Muscle of leg (tissue), 3 donors: ENCODE measurements at regions not wholly inside any gene's neighbourhood (a gene's known extent, or its start where the extent isn't known, plus 50 kb on each side); places are given as distances from the start of the nearest gene placed in this dataset.

Experiments
- DNase-seq: peaks from one replicate; pipeline ENCODE4 v3.0.0; 2013
- H3K27ac ChIP-seq: one replicate; pipeline ENCODE4 v1.5.1; 2013; ENCODE audit warnings: mild to moderate bottlenecking, low read length, control low read depth
- H3K27me3 ChIP-seq: one replicate; pipeline ENCODE4 v1.6.1; 2013; ENCODE audit warnings: low read length; ENCODE audit not compliant: control insufficient read depth, insufficient read depth
- H3K36me3 ChIP-seq: one replicate; pipeline ENCODE4 v1.6.1; 2013; ENCODE audit warnings: low read length; ENCODE audit not compliant: control insufficient read depth, insufficient read depth
- H3K4me1 ChIP-seq: one replicate; pipeline ENCODE4 v1.6.1; 2013; ENCODE audit warnings: low read length; ENCODE audit not compliant: control insufficient read depth, insufficient read depth
- H3K4me3 ChIP-seq: one replicate; pipeline ENCODE4 v1.5.1; 2013; ENCODE audit warnings: low read length, control low read depth
- H3K9me3 ChIP-seq: replicated peaks from 2 replicates; pipeline ENCODE4 v1.6.1; 2013; ENCODE audit warnings: low read depth, low read length; ENCODE audit not compliant: control insufficient read depth
- WGBS: methylation state at CpG from one replicate; pipeline ENCODE4 v1.1.5; 2013; ENCODE audit warnings: missing lambda C conversion rate; ENCODE audit not compliant: insufficient coverage; 5-methylcytosine and 5-hydroxymethylcytosine counted together

GRCh38 chr1:102365071-102365470 lies 368.3 kb upstream of the OLFM3 start:
- Histone ChIP-seq H3K27ac (no peak overlapping the region), H3K27me3 (no peaks in the 10 kb centered on the region), H3K36me3 (no peaks in the 10 kb centered on the region), H3K9me3 (no peaks in the 10 kb centered on the region), H3K4me1 (no peaks in the 10 kb centered on the region), H3K4me3 (no peak overlapping the region)
- no CpG with 5 or more reads among the region's 3 CpGs for WGBS
- no peak for DNase-seq

GRCh38 chr1:102336602-102337001 lies 339.9 kb upstream of the OLFM3 start:
- no peaks in the 10 kb centered on the region for H3K9me3 ChIP-seq
- no peaks in the 10 kb centered on the region for H3K4me1 ChIP-seq
- WGBS, result no CpG with 5 or more reads among the region's 5 CpGs
- DNase-seq, result no peak
- H3K36me3 ChIP-seq, result no peaks in the 10 kb centered on the region
- H3K27ac ChIP-seq, result no peak overlapping the region
- no peaks in the 10 kb centered on the region for H3K27me3 ChIP-seq
- no peak overlapping the region for H3K4me3 ChIP-seq

GRCh38 chr1:102318104-102318806 lies 321.5 kb upstream of the OLFM3 start:
- no CpG with 5 or more reads among the region's 4 CpGs for WGBS
- H3K9me3 ChIP-seq, result peaks cover 2% of the 10 kb centered on the region
- DNase-seq, result no peak
- H3K4me1 ChIP-seq, result no peaks in the 10 kb centered on the region
- no peaks in the 10 kb centered on the region for H3K27me3 ChIP-seq
- no peaks in the 10 kb centered on the region for H3K36me3 ChIP-seq
- no peak overlapping the region for H3K27ac ChIP-seq
- no peak overlapping the region for H3K4me3 ChIP-seq

GRCh38 chr1:102315096-102315495 lies 318.4 kb upstream of the OLFM3 start:
- no peak for DNase-seq
- Histone ChIP-seq H3K4me3 (no peak overlapping the region), H3K36me3 (no peaks in the 10 kb centered on the region), H3K27me3 (no peaks in the 10 kb centered on the region), H3K27ac (no peak overlapping the region), H3K9me3 (peaks cover 2% of the 10 kb centered on the region), H3K4me1 (no peaks in the 10 kb centered on the region)

- Histone ChIP-seq H3K27ac (no peak overlapping the region), H3K36me3 (no peaks in the 10 kb centered on the region), H3K4me1 (no peaks in the 10 kb centered on the region), H3K4me3 (no peak overlapping the region), H3K27me3 (no peaks in the 10 kb centered on the region), H3K9me3 (peaks cover 6% of the 10 kb centered on the region)
- no peak for DNase-seq
- WGBS, result 100% methylated on average over 1 of the region's 3 CpGs
Measured at GRCh38 chr1:102296116-102296515, 299.4 kb upstream of the OLFM3 start.

- Histone ChIP-seq H3K27ac (no peak overlapping the region), H3K27me3 (no peaks in the 10 kb centered on the region), H3K4me1 (no peaks in the 10 kb centered on the region), H3K4me3 (no peak overlapping the region), H3K9me3 (peaks cover 2% of the 10 kb centered on the region), H3K36me3 (no peaks in the 10 kb centered on the region)
- WGBS, result no CpG with 5 or more reads among the region's 1 CpG
- no peak for DNase-seq
Measured at GRCh38 chr1:102282955-102283354, 286.2 kb upstream of the OLFM3 start.

GRCh38 chr1:102262994-102263393 lies 266.3 kb upstream of the OLFM3 start:
- Histone ChIP-seq H3K27ac (no peak overlapping the region), H3K9me3 (peaks cover 3% of the 10 kb centered on the region), H3K36me3 (no peaks in the 10 kb centered on the region), H3K4me1 (no peaks in the 10 kb centered on the region), H3K4me3 (no peak overlapping the region), H3K27me3 (no peaks in the 10 kb centered on the region)
- peak; percentile 0 for DNase-seq

GRCh38 chr1:102252731-102253505 lies 256.2 kb upstream of the OLFM3 start:
- no peaks in the 10 kb centered on the region for H3K4me1 ChIP-seq
- whole genome bisulfite sequencing, result 75% methylated on average over 1 of the region's 4 CpGs
- H3K4me3 ChIP-seq, result no peak overlapping the region
- H3K36me3 ChIP-seq, result no peaks in the 10 kb centered on the region
- DNase-seq, result peak; percentile 0
- no peaks in the 10 kb centered on the region for H3K9me3 ChIP-seq
- H3K27me3 ChIP-seq, result no peaks in the 10 kb centered on the region
- H3K27ac ChIP-seq, result no peak overlapping the region

- Histone ChIP-seq H3K4me3 (no peak overlapping the region), H3K36me3 (no peaks in the 10 kb centered on the region), H3K9me3 (no peaks in the 10 kb centered on the region), H3K4me1 (no peaks in the 10 kb centered on the region), H3K27me3 (no peaks in the 10 kb centered on the region), H3K27ac (no peak overlapping the region)
- no peak for DNase-seq
- WGBS, result 100% methylated on average over 2 of the region's 4 CpGs
Measured at GRCh38 chr1:102241431-102242338, 245.0 kb upstream of the OLFM3 start.

- DNase-seq, result no peak
- Histone ChIP-seq H3K4me1 (no peaks in the 10 kb centered on the region), H3K4me3 (no peak overlapping the region), H3K27me3 (no peaks in the 10 kb centered on the region), H3K27ac (no peak overlapping the region), H3K36me3 (no peaks in the 10 kb centered on the region), H3K9me3 (peaks cover 3% of the 10 kb centered on the region)
- WGBS, result 55% methylated on average over 3 of the region's 3 CpGs
Measured at GRCh38 chr1:102239247-102239646, 242.5 kb upstream of the OLFM3 start.
